ENCODE measurements at regions not wholly inside any gene's neighbourhood (a gene's known extent, or its start where the extent isn't known, plus 50 kb on each side); places are given as distances from the start of the nearest gene placed in this dataset.

DNA sequence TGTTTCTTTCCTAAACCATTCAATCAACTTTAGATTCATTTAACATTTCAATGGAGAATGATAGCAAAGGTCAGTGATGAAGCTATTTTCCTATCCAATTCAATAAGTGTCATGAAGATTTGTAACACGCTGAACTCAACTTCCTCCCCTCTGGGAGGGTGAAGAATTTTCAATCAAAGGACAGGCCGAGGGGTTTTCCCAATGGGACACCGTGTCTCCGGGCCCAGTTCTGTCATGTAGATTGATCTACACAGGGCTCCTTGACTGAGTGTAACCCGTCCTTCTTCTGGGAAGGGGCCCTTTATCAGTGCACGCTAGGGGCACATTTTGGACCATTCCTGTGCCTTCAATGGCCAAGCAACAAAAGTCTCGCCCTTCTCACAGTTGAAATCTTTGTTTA is 90.1 kb downstream of the KCNE4 start:
- H3K27me3 Mint-ChIP-seq (ENCODE audit: low read depth, unreplicated experiment): no peaks in the 10 kb centered on the region
- Histone ChIP-seq H3K27me3 (ENCODE audit: insufficient read depth, low read length) (no peaks in the 10 kb centered on the region), H3K9ac (ENCODE audit: low read length) (no peak overlapping the region), H4K20me1 (ENCODE audit: insufficient read depth, low read length) (no peaks in the 10 kb centered on the region), H3K36me3 (ENCODE audit: insufficient read depth, low read length) (no peaks in the 10 kb centered on the region), H3K79me2 (ENCODE audit: insufficient read depth, low read length) (no peaks in the 10 kb centered on the region), H3K4me2 (ENCODE audit: low read length) (no peak overlapping the region), H3K4me3 (ENCODE audit: insufficient read depth, low read depth, low read length) (no peak overlapping the region), H2AFZ (ENCODE audit: low read depth, low read length) (no peak overlapping the region), H3K4me1 (ENCODE audit: insufficient read depth, low read length) (no peaks in the 10 kb centered on the region), H3K27ac (ENCODE audit: low read depth, low read length) (no peak overlapping the region), H3K9me3 (ENCODE audit: insufficient read depth, low read depth, low read length) (no peaks in the 10 kb centered on the region)
- no peak for FAIRE-seq
- no peaks in the 10 kb centered on the region for H3K36me3 Mint-ChIP-seq (ENCODE audit: low read depth, unreplicated experiment)
- H3K9me3 Mint-ChIP-seq (ENCODE audit: unreplicated experiment): no peaks in the 10 kb centered on the region
- H3K27ac Mint-ChIP-seq (ENCODE audit: unreplicated experiment): no peak overlapping the region
- DNase-seq (ENCODE audit: low read depth): no peak
- H3K4me1 Mint-ChIP-seq (ENCODE audit: low read depth, unreplicated experiment): no peaks in the 10 kb centered on the region
- no peak overlapping the region for H3K4me3 Mint-ChIP-seq (ENCODE audit: unreplicated experiment)
- TF ChIP-seq, protein P1, sequence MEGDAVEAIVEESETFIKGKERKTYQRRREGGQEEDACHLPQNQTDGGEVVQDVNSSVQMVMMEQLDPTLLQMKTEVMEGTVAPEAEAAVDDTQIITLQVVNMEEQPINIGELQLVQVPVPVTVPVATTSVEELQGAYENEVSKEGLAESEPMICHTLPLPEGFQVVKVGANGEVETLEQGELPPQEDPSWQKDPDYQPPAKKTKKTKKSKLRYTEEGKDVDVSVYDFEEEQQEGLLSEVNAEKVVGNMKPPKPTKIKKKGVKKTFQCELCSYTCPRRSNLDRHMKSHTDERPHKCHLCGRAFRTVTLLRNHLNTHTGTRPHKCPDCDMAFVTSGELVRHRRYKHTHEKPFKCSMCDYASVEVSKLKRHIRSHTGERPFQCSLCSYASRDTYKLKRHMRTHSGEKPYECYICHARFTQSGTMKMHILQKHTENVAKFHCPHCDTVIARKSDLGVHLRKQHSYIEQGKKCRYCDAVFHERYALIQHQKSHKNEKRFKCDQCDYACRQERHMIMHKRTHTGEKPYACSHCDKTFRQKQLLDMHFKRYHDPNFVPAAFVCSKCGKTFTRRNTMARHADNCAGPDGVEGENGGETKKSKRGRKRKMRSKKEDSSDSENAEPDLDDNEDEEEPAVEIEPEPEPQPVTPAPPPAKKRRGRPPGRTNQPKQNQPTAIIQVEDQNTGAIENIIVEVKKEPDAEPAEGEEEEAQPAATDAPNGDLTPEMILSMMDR (IDR thresholded peaks at IDR 0.05; ENCODE audit: insufficient read depth, low read depth, low read length): no peak
- TF ChIP-seq EZH2 (IDR thresholded peaks at IDR 0.05; ENCODE audit: insufficient read depth, low read length): no peak

DNA sequence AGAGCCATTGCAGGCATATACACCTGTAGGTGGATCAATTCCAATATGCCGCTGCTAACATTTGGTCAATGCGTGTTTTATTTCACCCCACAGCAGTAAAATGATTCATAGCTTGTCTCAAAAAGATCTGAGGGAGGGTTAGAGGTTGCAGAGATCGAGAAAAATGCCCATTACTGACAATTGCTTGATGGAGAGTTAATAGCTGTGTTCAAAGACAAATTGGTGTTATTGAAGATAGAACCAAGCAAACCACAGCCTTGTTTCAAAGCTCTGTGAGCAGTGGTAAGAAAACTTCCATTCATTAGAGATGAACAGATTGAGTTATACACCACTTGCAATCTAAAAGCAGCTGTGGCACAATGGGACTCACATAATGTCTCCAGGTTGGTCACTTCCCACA is 95.4 kb downstream of the KCNE4 start:
- H3K4me1 Mint-ChIP-seq (ENCODE audit: low read depth, unreplicated experiment): no peaks in the 10 kb centered on the region
- Histone ChIP-seq H3K9ac (ENCODE audit: low read length) (no peak overlapping the region), H3K9me3 (ENCODE audit: insufficient read depth, low read depth, low read length) (no peaks in the 10 kb centered on the region), H3K79me2 (ENCODE audit: insufficient read depth, low read length) (no peaks in the 10 kb centered on the region), H3K36me3 (ENCODE audit: insufficient read depth, low read length) (no peaks in the 10 kb centered on the region), H3K27ac (ENCODE audit: low read depth, low read length) (no peak overlapping the region), H3K4me2 (ENCODE audit: low read length) (no peak overlapping the region), H3K27me3 (ENCODE audit: insufficient read depth, low read length) (no peaks in the 10 kb centered on the region), H3K4me3 (ENCODE audit: insufficient read depth, low read depth, low read length) (no peak overlapping the region), H3K4me1 (ENCODE audit: insufficient read depth, low read length) (no peaks in the 10 kb centered on the region), H2AFZ (ENCODE audit: low read depth, low read length) (no peak overlapping the region), H4K20me1 (ENCODE audit: insufficient read depth, low read length) (no peaks in the 10 kb centered on the region)
- H3K4me3 Mint-ChIP-seq (ENCODE audit: unreplicated experiment): no peak overlapping the region
- no peaks in the 10 kb centered on the region for H3K27me3 Mint-ChIP-seq (ENCODE audit: low read depth, unreplicated experiment)
- H3K27ac Mint-ChIP-seq (ENCODE audit: unreplicated experiment): no peak overlapping the region
- DNase-seq (ENCODE audit: low read depth) (no peak), FAIRE-seq (no peak)
- no peak for TF ChIP-seq EZH2 (IDR thresholded peaks at IDR 0.05; ENCODE audit: insufficient read depth, low read length)
- TF ChIP-seq, protein P1 (IDR thresholded peaks at IDR 0.05; ENCODE audit: insufficient read depth, low read depth, low read length): no peak
- no peaks in the 10 kb centered on the region for H3K36me3 Mint-ChIP-seq (ENCODE audit: low read depth, unreplicated experiment)
- peaks cover 5% of the 10 kb centered on the region for H3K9me3 Mint-ChIP-seq (ENCODE audit: unreplicated experiment)

DNA sequence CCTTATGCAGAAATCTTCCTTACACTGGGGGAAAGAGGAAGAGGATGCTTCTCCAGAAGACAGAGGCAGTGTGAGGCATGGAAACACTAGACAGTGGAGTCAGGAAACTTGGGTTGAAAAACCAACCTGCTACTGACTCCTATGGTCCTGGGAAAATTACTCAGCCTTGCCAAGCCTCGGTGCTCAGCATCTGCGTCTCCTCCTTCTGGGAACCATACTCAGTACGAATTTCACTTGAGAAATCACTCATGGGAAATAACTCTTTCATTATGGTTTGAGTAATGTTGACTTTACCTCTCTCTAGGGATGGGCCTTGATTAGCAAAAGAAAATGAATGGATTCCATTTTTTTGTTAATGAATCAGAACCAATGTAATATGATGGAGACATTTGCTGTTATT is 96.5 kb downstream of the KCNE4 start:
- Histone ChIP-seq H3K27ac (ENCODE audit: low read depth, low read length) (no peak overlapping the region), H3K4me1 (ENCODE audit: insufficient read depth, low read length) (no peaks in the 10 kb centered on the region), H3K4me2 (ENCODE audit: low read length) (no peak overlapping the region), H3K36me3 (ENCODE audit: insufficient read depth, low read length) (no peaks in the 10 kb centered on the region), H3K4me3 (ENCODE audit: insufficient read depth, low read depth, low read length) (no peak overlapping the region), H3K9ac (ENCODE audit: low read length) (no peak overlapping the region), H4K20me1 (ENCODE audit: insufficient read depth, low read length) (no peaks in the 10 kb centered on the region), H3K27me3 (ENCODE audit: insufficient read depth, low read length) (no peaks in the 10 kb centered on the region), H2AFZ (ENCODE audit: low read depth, low read length) (no peak overlapping the region), H3K79me2 (ENCODE audit: insufficient read depth, low read length) (no peaks in the 10 kb centered on the region), H3K9me3 (ENCODE audit: insufficient read depth, low read depth, low read length) (no peaks in the 10 kb centered on the region)
- FAIRE-seq (no peak), DNase-seq (ENCODE audit: low read depth) (no peak)
- Mint-ChIP-seq H3K4me1 (ENCODE audit: low read depth, unreplicated experiment) (no peaks in the 10 kb centered on the region), H3K4me3 (ENCODE audit: unreplicated experiment) (no peak overlapping the region), H3K9me3 (ENCODE audit: unreplicated experiment) (peaks cover 5% of the 10 kb centered on the region), H3K36me3 (ENCODE audit: low read depth, unreplicated experiment) (no peaks in the 10 kb centered on the region), H3K27me3 (ENCODE audit: low read depth, unreplicated experiment) (no peaks in the 10 kb centered on the region), H3K27ac (ENCODE audit: unreplicated experiment) (no peak overlapping the region)
- no peak for TF ChIP-seq EZH2 (IDR thresholded peaks at IDR 0.05; ENCODE audit: insufficient read depth, low read length)
- TF ChIP-seq, protein P1 (IDR thresholded peaks at IDR 0.05; ENCODE audit: insufficient read depth, low read depth, low read length): no peak
